CD14-positive monocyte (primary cell): ENCODE measurements at regions not wholly inside any gene's neighbourhood (a gene's known extent, or its start where the extent isn't known, plus 50 kb on each side); places are given as distances from the start of the nearest gene placed in this dataset.

Source experiments
- DNase-seq, 3 donors: peaks; one replicate each; pipeline ENCODE4 v3.0.0-alpha.2; 2011 to 2022
- H2AFZ ChIP-seq: 2 replicates; pipeline ENCODE4 v1.6.0; 2012; ENCODE audit warnings: mild to moderate bottlenecking, low read depth, low read length, inconsistent platforms; ENCODE audit not compliant: insufficient read depth, poor library complexity, severe bottlenecking
- H3K27ac ChIP-seq, 2 donors: 1 replicate in 1 of 2; 2 replicates in 1 of 2; pipeline ENCODE4 v1.5.1; 2012 to 2013; ENCODE audit warnings: low read length in 2 of 2, control low read depth in 1 of 2, inconsistent platforms in 1 of 2, low read depth in 1 of 2, mild to moderate bottlenecking in 1 of 2
- H3K27me3 ChIP-seq, 2 donors: one replicate each; pipeline versions ENCODE4 v1.6.0 to v1.6.1; 2011 to 2013; ENCODE audit warnings: low read length in 2 of 2; ENCODE audit not compliant: control insufficient read depth in 2 of 2, insufficient read depth in 2 of 2
- H3K36me3 ChIP-seq, 2 donors: replicated peaks in 1 of 2; 1 replicate in 1 of 2; 2 replicates in 1 of 2; pipeline versions ENCODE4 v1.5.1 to v1.6.1; 2012 to 2013; ENCODE audit warnings: low read length in 2 of 2, control low read depth in 1 of 2, inconsistent platforms in 1 of 2, mild to moderate bottlenecking in 1 of 2; ENCODE audit not compliant: insufficient read depth in 2 of 2, control insufficient read depth in 1 of 2
- H3K4me1 ChIP-seq, 2 donors: 1 replicate in 1 of 2; 2 replicates in 1 of 2; pipeline versions ENCODE4 v1.5.1 to v1.6.1; 2012 to 2013; ENCODE audit warnings: low read length in 2 of 2, control low read depth in 1 of 2, inconsistent platforms in 1 of 2, mild to moderate bottlenecking in 1 of 2, moderate library complexity in 1 of 2; ENCODE audit not compliant: insufficient read depth in 2 of 2, control insufficient read depth in 1 of 2
- H3K4me2 ChIP-seq: replicated peaks from 2 replicates; pipeline ENCODE3; 2012; ENCODE audit warnings: low read length, moderate library complexity, mild to moderate bottlenecking; ENCODE audit not compliant: poor library complexity, severe bottlenecking; ENCODE audit errors: extremely low read depth
- H3K4me3 ChIP-seq, 3 experiments: fragments of 200-600 bp in 1 of 3; sonication (generic) in 1 of 3; replicated peaks in 1 of 3; 1 replicate in 2 of 3; 2 replicates in 1 of 3; pipeline ENCODE4 v1.5.1; 2011 to 2013; ENCODE audit warnings: low read length in 3 of 3, mild to moderate bottlenecking in 3 of 3, control low read depth in 2 of 3, low read depth in 2 of 3, inconsistent platforms in 1 of 3, moderate library complexity in 1 of 3
- H3K79me2 ChIP-seq: 2 replicates; pipeline ENCODE4 v1.6.0; 2012; ENCODE audit warnings: mild to moderate bottlenecking, control low read depth, inconsistent platforms, low read length, moderate library complexity; ENCODE audit not compliant: insufficient read depth
- H3K9ac ChIP-seq: 2 replicates; pipeline ENCODE4 v1.6.0; 2017; ENCODE audit warnings: low read length, mild to moderate bottlenecking; ENCODE audit not compliant: insufficient read depth, poor library complexity, severe bottlenecking
- H3K9me3 ChIP-seq, 2 donors: replicated peaks in 1 of 2; 1 replicate in 1 of 2; 2 replicates in 1 of 2; pipeline versions ENCODE4 v1.5.1 to v1.6.1; 2012 to 2013; ENCODE audit warnings: low read length in 2 of 2, control low read depth in 1 of 2; ENCODE audit not compliant: control insufficient read depth in 1 of 2, insufficient read depth in 1 of 2
- H4K20me1 ChIP-seq: 2 replicates; pipeline ENCODE4 v1.6.0; 2012; ENCODE audit warnings: mild to moderate bottlenecking, low read length, control low read depth, moderate library complexity; ENCODE audit not compliant: insufficient read depth
- H3K27ac Mint-ChIP-seq, 7 donors: one replicate each; pipeline ENCODE4 v1.8.0; 2020; ENCODE audit warnings: mild to moderate bottlenecking in 7 of 7, mixed read lengths in 7 of 7, moderate library complexity in 6 of 7, inconsistent platforms in 2 of 7
- H3K27me3 Mint-ChIP-seq, 3 donors: one replicate each; pipeline ENCODE4 v1.8.0; 2021 to 2022; ENCODE audit warnings: low read depth in 3 of 3, mild to moderate bottlenecking in 3 of 3, mixed read lengths in 3 of 3, moderate library complexity in 3 of 3, inconsistent platforms in 1 of 3
- H3K36me3 Mint-ChIP-seq, 2 donors: one replicate each; pipeline ENCODE4 v1.8.0; 2020; ENCODE audit warnings: mixed read lengths in 2 of 2, inconsistent platforms in 1 of 2, mild to moderate bottlenecking in 1 of 2
- H3K4me1 Mint-ChIP-seq: one replicate; pipeline ENCODE4 v1.8.0; 2020; ENCODE audit warnings: mild to moderate bottlenecking, mixed read lengths
- H3K4me3 Mint-ChIP-seq, 2 donors: one replicate each; pipeline ENCODE4 v1.8.0; 2020; ENCODE audit warnings: mild to moderate bottlenecking in 2 of 2, mixed read lengths in 2 of 2, moderate library complexity in 1 of 2
- H3K9me3 Mint-ChIP-seq, 7 donors: one replicate each; pipeline ENCODE4 v1.8.0; 2020 to 2022; ENCODE audit warnings: mixed read lengths in 7 of 7, mild to moderate bottlenecking in 6 of 7, moderate library complexity in 6 of 7, inconsistent platforms in 2 of 7
- WGBS: methylation state at CpG from one replicate; pipeline ENCODE4 v1.1.5; 2013; ENCODE audit warnings: missing lambda C conversion rate; ENCODE audit not compliant: insufficient coverage; 5-methylcytosine and 5-hydroxymethylcytosine counted together
- intact Hi-C, 2 donors: fragments of 100-400 bp; cut with micrococcal nuclease; formaldehyde crosslinking; loops; one replicate each; pipeline versions ENCODE4 v1.15.0 to v1.15.1; 2023
- TF ChIP-seq, protein P1 (sequence below): fragments of 200-600 bp; IDR thresholded peaks from one replicate; pipeline ENCODE4 v1.8.0; 2022; ENCODE audit warnings: antibody characterized with exemption, mild to moderate bottlenecking

DNA sequence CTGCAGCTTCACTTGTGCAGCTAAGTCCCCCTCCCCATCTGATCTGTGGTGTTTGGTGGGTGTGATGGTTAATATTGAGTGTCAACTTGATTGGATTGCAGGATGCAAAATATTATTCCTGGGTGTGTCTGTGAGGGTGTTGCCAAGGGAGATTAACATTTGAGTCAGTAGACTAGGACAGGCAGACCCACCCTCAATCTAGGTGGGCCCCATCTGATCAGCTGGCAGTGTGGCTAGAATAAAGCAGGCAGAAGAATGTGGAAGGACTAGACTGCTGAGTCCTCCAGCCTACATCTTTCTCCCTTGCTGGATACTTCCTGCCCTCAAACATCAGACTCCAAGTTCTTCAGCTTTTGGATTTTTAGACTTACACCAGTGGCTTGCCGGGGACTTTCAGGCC is 103.5 kb upstream of the BOD1L1 start:
- Histone ChIP-seq H3K9ac (no peak overlapping the region), H3K9me3 (no peaks in the 10 kb centered on the region), H3K36me3 (no peaks in the 10 kb centered on the region), H3K27me3 (no peaks in the 10 kb centered on the region), H3K27ac (no peak overlapping the region), H3K4me1 (no peaks in the 10 kb centered on the region), H3K4me3 (no peak overlapping the region), H3K4me2 (no peak overlapping the region), H4K20me1 (no peaks in the 10 kb centered on the region), H2AFZ (no peak overlapping the region), H3K79me2 (no peaks in the 10 kb centered on the region)
- peaks cover 0 to 4% (median 3%) of the 10 kb centered on the region in 7 donors for H3K9me3 Mint-ChIP-seq
- intact Hi-C loops = no loop called here
- TF ChIP-seq, protein P1, sequence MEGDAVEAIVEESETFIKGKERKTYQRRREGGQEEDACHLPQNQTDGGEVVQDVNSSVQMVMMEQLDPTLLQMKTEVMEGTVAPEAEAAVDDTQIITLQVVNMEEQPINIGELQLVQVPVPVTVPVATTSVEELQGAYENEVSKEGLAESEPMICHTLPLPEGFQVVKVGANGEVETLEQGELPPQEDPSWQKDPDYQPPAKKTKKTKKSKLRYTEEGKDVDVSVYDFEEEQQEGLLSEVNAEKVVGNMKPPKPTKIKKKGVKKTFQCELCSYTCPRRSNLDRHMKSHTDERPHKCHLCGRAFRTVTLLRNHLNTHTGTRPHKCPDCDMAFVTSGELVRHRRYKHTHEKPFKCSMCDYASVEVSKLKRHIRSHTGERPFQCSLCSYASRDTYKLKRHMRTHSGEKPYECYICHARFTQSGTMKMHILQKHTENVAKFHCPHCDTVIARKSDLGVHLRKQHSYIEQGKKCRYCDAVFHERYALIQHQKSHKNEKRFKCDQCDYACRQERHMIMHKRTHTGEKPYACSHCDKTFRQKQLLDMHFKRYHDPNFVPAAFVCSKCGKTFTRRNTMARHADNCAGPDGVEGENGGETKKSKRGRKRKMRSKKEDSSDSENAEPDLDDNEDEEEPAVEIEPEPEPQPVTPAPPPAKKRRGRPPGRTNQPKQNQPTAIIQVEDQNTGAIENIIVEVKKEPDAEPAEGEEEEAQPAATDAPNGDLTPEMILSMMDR = no peak
- no peaks in the 10 kb centered on the region for H3K36me3 Mint-ChIP-seq
- peaks cover 0 to 4% (median 0%) of the 10 kb centered on the region in 3 donors for H3K27me3 Mint-ChIP-seq
- WGBS = no CpG with 5 or more reads among the region's 1 CpG
- H3K4me3 Mint-ChIP-seq = no peak overlapping the region
- no peaks in the 10 kb centered on the region for H3K4me1 Mint-ChIP-seq
- DNase-seq = no peak
- no peak overlapping the region for H3K27ac Mint-ChIP-seq

- Mint-ChIP-seq H3K4me3 (no peak overlapping the region), H3K27me3 (peaks cover 0 to 4% (median 0%) of the 10 kb centered on the region in 3 donors), H3K9me3 (peaks cover 0 to 4% (median 3%) of the 10 kb centered on the region in 7 donors), H3K36me3 (no peaks in the 10 kb centered on the region), H3K4me1 (no peaks in the 10 kb centered on the region), H3K27ac (no peak overlapping the region)
- Histone ChIP-seq H3K4me3 (no peak overlapping the region), H3K36me3 (no peaks in the 10 kb centered on the region), H3K4me1 (no peaks in the 10 kb centered on the region), H3K9me3 (no peaks in the 10 kb centered on the region), H3K27ac (no peak overlapping the region), H3K27me3 (no peaks in the 10 kb centered on the region), H4K20me1 (no peaks in the 10 kb centered on the region), H3K79me2 (no peaks in the 10 kb centered on the region), H3K4me2 (no peak overlapping the region), H2AFZ (no peak overlapping the region), H3K9ac (no peak overlapping the region)
- TF ChIP-seq, protein P1 = no peak
- no peak for DNase-seq
- WGBS = no CpG with 5 or more reads among the region's 1 CpG
- intact Hi-C loops = no loop called here
Observed at GRCh38 chr4:13733817-13734216, 106.3 kb upstream of the BOD1L1 start.
